Upper lobe of left lung (tissue), 6 donors: ENCODE measurements at regions not wholly inside any gene's neighbourhood (a gene's known extent, or its start where the extent isn't known, plus 50 kb on each side); places are given as distances from the start of the nearest gene placed in this dataset.

Experiments used
- ATAC-seq, 2 donors: fragments of 200-7000 bp; cut with Tn5 transposase; one replicate each; pipeline ENCODE4 v1.9.1; 2022; ENCODE audit warnings: mild to moderate bottlenecking in 2 of 2, moderate library complexity in 2 of 2; ENCODE audit not compliant: low FRiP score in 2 of 2
- DNase-seq, 2 donors: peaks; one replicate each; pipeline ENCODE4 v3.0.0-alpha.2; 2019 to 2020
- H3K27ac ChIP-seq, 4 donors: fragments of 200-600 bp; sonication (generic); one replicate each; pipeline ENCODE4 v1.5.1; 2016 to 2019
- H3K27me3 ChIP-seq, 4 donors: fragments of 200-600 bp; sonication (generic); one replicate each; pipeline ENCODE4 v1.5.1; 2017 to 2019
- H3K36me3 ChIP-seq, 4 donors: fragments of 200-600 bp; sonication (generic); one replicate each; pipeline ENCODE4 v1.5.1; 2016 to 2019
- H3K4me1 ChIP-seq, 4 donors: fragments of 200-600 bp; sonication (generic); one replicate each; pipeline ENCODE4 v1.5.1; 2018 to 2019
- H3K4me3 ChIP-seq, 4 donors: fragments of 200-600 bp; sonication (generic); one replicate each; pipeline ENCODE4 v1.5.1; 2017 to 2019; ENCODE audit warnings: mild to moderate bottlenecking in 2 of 4, moderate library complexity in 1 of 4
- H3K9me3 ChIP-seq, 4 donors: fragments of 200-600 bp; sonication (generic); one replicate each; pipeline ENCODE4 v1.5.1; 2018 to 2019
- CTCF ChIP-seq, 6 experiments: fragments of 450-650 bp in 4 of 6; fragments of 200-600 bp in 2 of 6; sonication (generic) in 2 of 6; IDR thresholded peaks; one replicate each; pipeline ENCODE4 v1.5.1; 2016 to 2019; ENCODE audit warnings: antibody characterized with exemption in 6 of 6
- EP300 ChIP-seq, 4 donors: sonication (generic); formaldehyde crosslinking; IDR thresholded peaks; one replicate each; pipeline ENCODE4 v1.5.1; 2017; ENCODE audit warnings: antibody characterized with exemption in 4 of 4, control low read depth in 2 of 4
- POLR2A ChIP-seq, 4 donors: fragments of 450-650 bp; IDR thresholded peaks; one replicate each; pipeline ENCODE4 v1.5.1; 2016 to 2017; ENCODE audit warnings: antibody characterized with exemption in 4 of 4, mild to moderate bottlenecking in 2 of 4
- POLR2AphosphoS5 ChIP-seq, 2 donors: sonication (generic); formaldehyde crosslinking; IDR thresholded peaks; one replicate each; pipeline ENCODE4 v1.5.1; 2017; ENCODE audit warnings: antibody characterized with exemption in 2 of 2
- WGBS, 2 donors: methylation state at CpG; one replicate each; pipeline ENCODE4 v1.1.5; 2017 to 2018; 5-methylcytosine and 5-hydroxymethylcytosine counted together
- donor health status: DM: no; HTN: no; CAD: no; lungs with moderate emphysema.
- donor health status: DM: no; HTN: yes; CAD: no; lungs with severe emphysema.

GRCh38 chr6:119974430-119975159, 625.0 kb upstream of the MAN1A1 start:
- no peaks in the 10 kb centered on the region for H3K36me3 ChIP-seq
- 93 to 95% methylated on average over 6 of the region's 6 CpGs for WGBS, 2 donors
- no peaks in the 10 kb centered on the region for H3K27me3 ChIP-seq
- H3K4me1 ChIP-seq = no peaks in the 10 kb centered on the region
- no peak overlapping the region for H3K4me3 ChIP-seq
- DNase-seq = no peak
- no peak overlapping the region for H3K27ac ChIP-seq
- no peak for ATAC-seq
- H3K9me3 ChIP-seq = no peaks in the 10 kb centered on the region
- TF ChIP-seq EP300 (IDR thresholded peaks at IDR 0.05) (no peak), POLR2A (IDR thresholded peaks at IDR 0.05) (no peak), POLR2AphosphoS5 (IDR thresholded peaks at IDR 0.05) (no peak), CTCF (IDR thresholded peaks at IDR 0.05) (no peak)

GRCh38 chr6:119966484-119966883, 616.9 kb upstream of the MAN1A1 start:
- Histone ChIP-seq H3K9me3 (no peaks in the 10 kb centered on the region), H3K36me3 (no peaks in the 10 kb centered on the region), H3K27me3 (no peaks in the 10 kb centered on the region), H3K27ac (no peak overlapping the region), H3K4me1 (no peaks in the 10 kb centered on the region), H3K4me3 (no peak overlapping the region)
- 88 to 91% methylated on average over 7 to 8 of the region's 8 CpGs for WGBS, 2 donors
- ATAC-seq = no peak
- no peak for DNase-seq
- TF ChIP-seq CTCF (IDR thresholded peaks at IDR 0.05) (no peak), POLR2A (IDR thresholded peaks at IDR 0.05) (no peak), POLR2AphosphoS5 (IDR thresholded peaks at IDR 0.05) (no peak), EP300 (IDR thresholded peaks at IDR 0.05) (no peak)

- H3K4me3 ChIP-seq = no peak overlapping the region
- H3K4me1 ChIP-seq = no peaks in the 10 kb centered on the region
- no peak overlapping the region for H3K27ac ChIP-seq
- no peak for ATAC-seq
- H3K9me3 ChIP-seq = no peaks in the 10 kb centered on the region
- H3K27me3 ChIP-seq = no peaks in the 10 kb centered on the region
- 93 to 94% methylated on average over 10 of the region's 10 CpGs for WGBS, 2 donors
- no peak for DNase-seq
- H3K36me3 ChIP-seq = no peaks in the 10 kb centered on the region
- no peak for TF ChIP-seq CTCF (IDR thresholded peaks at IDR 0.05)
- TF ChIP-seq EP300 (IDR thresholded peaks at IDR 0.05) = no peak
- TF ChIP-seq POLR2AphosphoS5 (IDR thresholded peaks at IDR 0.05) = no peak
- no peak for TF ChIP-seq POLR2A (IDR thresholded peaks at IDR 0.05)
Measured at GRCh38 chr6:119965900-119966299, 616.3 kb upstream of the MAN1A1 start.

DNA sequence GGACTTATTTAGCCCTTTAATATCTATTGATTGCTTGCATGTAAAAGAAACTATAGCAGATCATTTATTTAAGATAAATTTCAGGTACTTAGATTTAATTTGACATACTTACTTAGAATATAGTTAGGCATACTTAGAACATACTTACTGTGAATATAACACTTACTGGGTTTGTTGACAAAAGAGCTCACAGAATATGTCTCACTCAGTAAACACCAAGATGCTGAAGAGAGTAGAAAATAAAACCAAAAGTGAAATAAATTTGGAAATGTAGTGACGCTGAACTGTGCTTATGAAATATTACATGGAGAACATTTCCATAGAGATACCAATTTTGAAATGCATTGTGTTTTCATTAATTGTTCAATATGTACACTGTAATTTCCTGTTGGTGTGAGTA, 615.4 kb upstream of the MAN1A1 start:
- Histone ChIP-seq H3K27ac (no peak overlapping the region), H3K9me3 (no peaks in the 10 kb centered on the region), H3K36me3 (no peaks in the 10 kb centered on the region), H3K27me3 (no peaks in the 10 kb centered on the region), H3K4me1 (no peaks in the 10 kb centered on the region), H3K4me3 (no peak overlapping the region)
- no peak for ATAC-seq
- TF ChIP-seq POLR2AphosphoS5 (IDR thresholded peaks at IDR 0.05) (no peak), POLR2A (IDR thresholded peaks at IDR 0.05) (no peak), EP300 (IDR thresholded peaks at IDR 0.05) (no peak), CTCF (IDR thresholded peaks at IDR 0.05) (no peak)
- no peak for DNase-seq
- WGBS, 2 donors = 66 to 75% methylated on average over 1 of the region's 1 CpG

GRCh38 chr6:119962505-119962904, 612.9 kb upstream of the MAN1A1 start:
- WGBS, 2 donors = 78 to 85% methylated on average over 2 of the region's 2 CpGs
- no peak for ATAC-seq
- Histone ChIP-seq H3K27me3 (no peaks in the 10 kb centered on the region), H3K27ac (no peak overlapping the region), H3K4me3 (no peak overlapping the region), H3K4me1 (no peaks in the 10 kb centered on the region), H3K36me3 (no peaks in the 10 kb centered on the region), H3K9me3 (no peaks in the 10 kb centered on the region)
- no peak for TF ChIP-seq POLR2AphosphoS5 (IDR thresholded peaks at IDR 0.05)
- no peak for DNase-seq
